T-helper 2 cell treated with Interferon-gamma antibody and Interleukin-4, amounts not matched to agents 100 ng/mL and 5 ng/mL, for 36 hours (primary cell): ENCODE measurements at regions not wholly inside any gene's neighbourhood (a gene's known extent, or its start where the extent isn't known, plus 50 kb on each side); places are given as distances from the start of the nearest gene placed in this dataset.

Experiments
- intact Hi-C: fragments of 100-400 bp; cut with micrococcal nuclease; formaldehyde crosslinking; loops from one replicate; pipeline ENCODE4 v1.15.1; 2023

GRCh38 chr3:144200466-144200865 lies 228.8 kb downstream of the DIPK2A start:
- intact Hi-C loops = no loop called here

DNA sequence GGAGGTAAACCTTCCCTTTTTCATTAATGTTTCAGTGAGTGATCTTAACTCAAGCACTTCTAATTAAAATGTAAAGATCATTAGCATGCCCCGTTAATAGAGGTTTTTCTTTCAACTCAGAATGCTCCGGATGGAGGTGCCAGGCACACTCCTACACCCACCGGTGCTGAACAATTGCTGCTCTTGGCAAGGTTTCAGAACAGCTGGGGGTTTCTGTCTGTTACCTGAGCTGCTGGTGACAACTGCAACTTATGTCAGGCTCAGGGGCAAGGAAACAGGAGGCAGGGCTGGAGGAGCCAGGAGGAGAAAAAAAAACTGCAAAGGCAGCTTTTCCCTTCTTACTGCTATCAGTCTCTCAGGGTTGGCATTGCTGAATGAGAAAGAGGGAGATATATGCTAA lies 250.1 kb downstream of the DIPK2A start:
- intact Hi-C loops = no loop called here

- intact Hi-C loops = no loop called here
Observed at GRCh38 chr3:144229330-144229729, 257.7 kb downstream of the DIPK2A start.

- intact Hi-C loops = no loop called here
Observed at GRCh38 chr3:144229953-144230352, 258.3 kb downstream of the DIPK2A start.

- intact Hi-C loops = no loop called here
Observed at GRCh38 chr3:144235489-144235888, 263.9 kb downstream of the DIPK2A start.

DNA sequence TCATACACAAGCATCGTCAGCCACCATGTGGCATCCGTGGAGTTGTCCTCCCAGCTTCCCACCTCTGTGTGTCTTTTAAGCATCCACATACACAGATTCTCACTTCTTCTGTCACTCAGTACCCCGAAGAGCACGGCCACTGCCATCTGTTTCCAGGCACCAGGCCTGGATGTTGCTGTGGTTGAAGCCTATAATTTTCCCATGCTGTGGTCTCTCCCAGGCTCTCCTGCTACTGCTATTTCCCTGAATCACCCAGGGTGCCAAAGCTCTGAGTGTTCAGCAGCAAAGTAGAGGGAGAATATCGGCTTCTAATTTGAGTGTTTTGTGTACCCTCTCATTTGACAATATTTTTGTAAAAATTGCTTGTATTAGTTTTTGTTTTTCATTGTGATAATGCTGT lies 265.7 kb downstream of the DIPK2A start:
- intact Hi-C loops = no loop called here

- intact Hi-C loops = no loop called here
Observed at GRCh38 chr3:144241404-144241803, 269.8 kb downstream of the DIPK2A start.

DNA sequence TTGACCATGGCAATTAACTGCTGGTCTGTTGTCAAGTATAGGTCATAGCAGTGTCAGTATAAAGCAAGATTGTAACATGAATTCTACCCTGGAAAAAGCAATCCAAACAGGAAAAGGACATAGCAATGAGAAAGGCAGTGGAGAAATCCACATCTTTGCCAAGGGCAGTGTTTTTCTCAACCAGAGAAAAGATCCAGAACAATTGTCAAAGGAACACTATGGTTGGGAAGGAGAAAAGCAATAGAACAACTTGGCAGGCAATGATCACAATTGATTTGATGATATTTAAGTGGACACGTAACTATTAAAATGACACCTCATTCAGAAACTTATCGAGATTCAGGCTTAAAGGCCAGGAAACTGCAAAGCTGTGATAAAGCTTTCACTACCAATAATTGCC lies 271.1 kb downstream of the DIPK2A start:
- intact Hi-C loops = no loop called here

DNA sequence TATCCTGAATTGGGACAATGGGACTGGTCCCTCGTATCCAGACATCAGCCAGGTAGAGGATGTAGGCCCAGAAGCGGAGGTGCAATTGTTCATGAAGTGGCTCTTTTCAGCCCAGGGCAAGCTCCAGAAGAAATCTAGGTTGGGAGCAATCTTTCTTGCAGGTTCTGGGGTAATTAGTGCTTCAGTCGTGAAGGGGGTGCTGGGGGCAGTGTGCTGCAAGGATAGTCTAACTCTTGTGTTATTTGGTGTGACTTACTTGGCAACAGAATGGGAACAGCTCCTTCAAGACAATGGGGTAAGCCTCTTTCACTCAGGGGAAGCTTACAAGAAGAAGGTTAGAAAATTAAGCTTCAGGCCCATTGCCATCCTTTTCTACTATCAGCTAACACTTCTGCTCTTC lies 273.0 kb downstream of the DIPK2A start:
- intact Hi-C loops = no loop called here

DNA sequence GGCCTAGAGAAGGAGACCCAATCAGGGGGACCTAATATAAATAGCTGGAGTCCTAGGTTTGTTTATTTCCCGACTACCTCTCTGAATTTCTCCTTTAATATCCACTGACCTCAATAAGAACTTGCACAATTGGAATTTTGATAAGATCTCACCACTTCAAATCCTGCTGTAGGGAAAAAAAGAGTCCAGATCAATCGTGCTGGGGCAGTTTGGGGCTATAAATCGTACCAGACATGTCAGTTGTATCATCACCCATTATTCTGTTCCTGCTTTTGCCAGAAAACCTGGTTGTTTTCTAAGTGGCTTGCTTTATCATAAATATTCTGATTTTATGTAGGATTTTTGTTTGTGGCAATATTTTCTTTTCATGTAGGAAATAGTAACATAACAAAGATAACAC lies 281.3 kb downstream of the DIPK2A start:
- intact Hi-C loops = no loop called here

DNA sequence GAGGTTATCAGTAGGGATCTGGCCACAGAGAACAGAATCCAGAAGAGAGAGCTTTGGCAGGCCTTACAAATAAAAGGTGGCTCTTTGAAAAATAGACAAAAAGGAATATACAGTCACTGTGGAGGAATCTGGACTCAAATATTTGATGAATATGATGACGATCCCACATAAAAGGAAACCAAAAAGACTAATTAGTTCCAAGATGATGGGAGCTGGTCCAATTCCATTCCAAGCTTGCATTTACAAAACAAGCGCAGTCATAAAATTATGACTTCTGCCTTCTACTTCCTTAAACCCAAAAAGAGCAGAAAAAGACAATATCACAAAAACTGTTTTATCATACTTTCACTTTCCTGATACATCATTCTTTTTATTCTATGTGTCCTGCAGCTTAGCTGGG lies 285.8 kb downstream of the DIPK2A start:
- intact Hi-C loops = no loop called here

DNA sequence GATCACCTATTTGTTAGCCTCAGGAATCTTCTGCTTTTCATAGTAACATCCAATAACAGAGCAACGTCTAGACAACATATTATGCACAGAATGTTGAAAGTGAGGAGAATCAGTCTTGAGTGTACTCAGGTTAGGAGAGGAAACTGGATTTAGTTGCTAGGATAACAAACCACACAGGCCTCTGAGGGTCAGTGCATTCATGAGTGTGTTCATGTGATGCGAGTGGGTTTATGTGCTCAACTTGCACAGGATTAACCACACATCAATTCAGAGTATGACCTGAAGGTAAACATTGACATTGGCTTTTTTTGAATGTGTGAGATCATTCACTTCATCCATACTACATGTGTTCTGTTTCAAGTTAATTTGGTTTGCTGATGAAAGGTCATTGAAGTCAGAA lies 287.6 kb downstream of the DIPK2A start:
- intact Hi-C loops = no loop called here

DNA sequence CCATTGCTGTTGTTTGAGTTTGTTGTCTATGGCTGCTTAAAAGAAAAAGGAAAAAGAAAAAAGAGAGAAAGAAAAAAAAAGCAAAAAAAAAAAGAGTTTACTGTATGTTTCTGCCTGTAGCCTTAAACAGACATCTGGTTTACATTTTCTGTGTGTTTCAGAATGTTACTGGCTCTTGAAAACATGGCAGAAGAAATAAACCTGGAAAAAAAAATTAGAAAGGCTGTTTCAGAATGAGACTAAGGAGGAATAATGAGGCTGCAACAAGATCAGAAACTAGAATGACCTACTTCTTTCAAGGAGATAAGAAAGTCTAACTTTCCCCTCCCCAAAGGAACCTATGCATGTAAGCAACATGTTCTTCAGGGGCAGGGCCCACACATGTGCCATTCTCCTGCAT lies 292.1 kb downstream of the DIPK2A start:
- intact Hi-C loops = no loop called here

DNA sequence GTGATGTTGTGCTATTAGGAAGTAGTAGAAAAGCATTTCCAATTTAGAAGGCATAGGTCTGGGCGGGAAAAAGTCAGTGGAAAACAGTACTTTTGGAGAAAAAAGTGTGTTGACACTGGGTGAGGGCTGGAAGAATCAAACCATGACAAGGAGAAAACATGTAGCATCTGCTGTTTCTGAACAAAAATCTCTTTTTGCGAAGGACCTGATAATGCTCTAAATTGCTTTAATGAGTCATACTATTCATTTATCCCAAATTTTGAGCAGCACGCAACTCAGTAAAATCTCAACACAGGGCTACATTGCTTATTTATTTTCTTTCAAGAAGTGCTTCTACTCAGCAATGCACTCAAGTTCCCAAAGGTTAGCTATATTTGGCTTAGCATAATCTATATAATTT lies 292.7 kb downstream of the DIPK2A start:
- intact Hi-C loops = no loop called here

GRCh38 chr3:144264794-144265193 lies 293.2 kb downstream of the DIPK2A start:
- intact Hi-C loops = no loop called here

- intact Hi-C loops = no loop called here
Observed at GRCh38 chr3:144265542-144266100, 294.0 kb downstream of the DIPK2A start.

- intact Hi-C loops = no loop called here
Observed at GRCh38 chr3:144270100-144270499, 298.5 kb downstream of the DIPK2A start.

GRCh38 chr3:144272680-144273079 lies 301.1 kb downstream of the DIPK2A start:
- intact Hi-C loops = no loop called here

- intact Hi-C loops = no loop called here
Observed at GRCh38 chr3:144273601-144274000, 302.0 kb downstream of the DIPK2A start.

DNA sequence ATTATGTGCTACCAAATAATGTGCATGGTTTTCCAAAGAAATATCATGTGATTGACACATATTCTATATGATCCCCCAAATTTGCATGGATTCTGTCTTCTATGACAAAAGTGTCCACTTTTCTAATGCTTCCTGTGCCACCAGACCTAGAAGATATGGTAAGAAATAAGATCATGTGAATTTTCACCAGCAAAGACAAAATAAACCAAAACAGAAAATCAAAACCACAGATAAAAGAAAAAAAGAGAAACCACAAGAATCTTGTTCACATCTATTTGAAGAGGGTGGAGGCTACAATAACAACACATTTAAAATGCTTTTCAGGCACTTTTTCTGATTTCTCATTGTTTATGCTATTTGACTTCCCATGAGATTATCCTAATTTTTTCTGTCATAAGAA lies 303.4 kb downstream of the DIPK2A start:
- intact Hi-C loops = no loop called here

GRCh38 chr3:144282313-144282712 lies 310.7 kb downstream of the DIPK2A start:
- intact Hi-C loops = no loop called here

DNA sequence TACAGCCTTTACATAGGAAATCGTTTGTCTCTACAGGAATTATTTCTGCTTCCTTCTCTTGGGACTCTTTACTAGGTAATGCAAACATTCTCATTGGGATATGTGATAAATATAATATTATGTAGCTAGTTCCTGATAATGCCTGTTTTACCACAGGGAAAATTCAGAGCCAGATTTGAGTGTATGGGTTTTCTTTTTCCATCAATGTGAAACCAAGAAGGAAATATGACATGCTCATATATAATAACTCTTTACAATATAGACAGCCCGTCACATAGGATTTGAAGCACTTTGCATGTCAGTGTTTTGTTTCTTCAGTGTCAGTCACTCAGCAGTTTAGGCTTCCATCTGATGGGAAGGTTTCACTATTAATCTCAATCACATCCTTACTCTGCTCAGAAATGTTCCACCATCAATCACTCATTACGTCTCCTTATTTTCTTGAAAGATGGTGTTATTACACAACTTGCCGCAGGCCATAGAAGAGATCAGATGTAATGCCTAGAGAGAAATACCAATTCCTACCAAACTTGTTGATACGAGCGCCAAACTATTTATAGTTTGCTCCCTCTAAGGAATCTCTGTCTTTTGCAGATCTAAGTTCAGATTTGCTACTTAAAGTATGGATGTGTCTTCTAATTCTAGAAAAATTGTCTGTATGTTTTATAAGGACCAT lies 314.8 kb downstream of the DIPK2A start:
- intact Hi-C loops = no loop called here

DNA sequence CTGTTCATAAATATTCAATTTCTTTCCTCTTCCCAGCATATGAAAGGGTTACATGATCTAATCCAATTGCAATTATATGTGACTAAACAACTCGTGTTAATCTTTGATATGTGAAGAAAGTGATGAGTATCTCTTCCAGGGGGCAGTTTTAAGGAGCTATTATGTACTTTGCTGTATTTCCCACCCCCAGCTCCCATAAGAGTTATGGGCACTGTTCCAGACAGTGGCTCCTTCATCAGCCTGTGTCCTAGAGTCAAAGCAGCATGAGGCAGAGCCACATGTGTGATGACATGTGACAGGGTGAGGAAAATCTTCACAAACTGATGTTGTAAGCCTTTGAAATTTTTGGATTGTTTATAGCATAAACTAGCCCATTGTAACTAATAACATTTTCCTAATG lies 315.4 kb downstream of the DIPK2A start:
- intact Hi-C loops = no loop called here

GRCh38 chr3:144289057-144289456 lies 317.4 kb downstream of the DIPK2A start:
- intact Hi-C loops = no loop called here
